ENCODE measurements at regions not wholly inside any gene's neighbourhood (a gene's known extent, or its start where the extent isn't known, plus 50 kb on each side); places are given as distances from the start of the nearest gene placed in this dataset.

GRCh38 chr1:87572008-87572407 lies 243.3 kb downstream of the LMO4 start:
- DNase-seq (no peak), ATAC-seq (no peak)
- Histone ChIP-seq H3K27me3 (no peaks in the 10 kb centered on the region), H3K36me3 (replicated peaks in 1 of 2; ENCODE audit: insufficient read depth in 1 of 2, low read depth in 2 of 2) (no peaks in the 10 kb centered on the region), H3K9me3 (no peaks in the 10 kb centered on the region), H3K27ac (no peak overlapping the region), H3K4me1 (no peaks in the 10 kb centered on the region), H3K4me3 (no peak overlapping the region)
- 62 to 74% methylated on average over 4 of the region's 4 CpGs for WGBS, 2 donors
- intact Hi-C loops (cut with DNase I) = no loop called here
- TF ChIP-seq, protein P1, sequence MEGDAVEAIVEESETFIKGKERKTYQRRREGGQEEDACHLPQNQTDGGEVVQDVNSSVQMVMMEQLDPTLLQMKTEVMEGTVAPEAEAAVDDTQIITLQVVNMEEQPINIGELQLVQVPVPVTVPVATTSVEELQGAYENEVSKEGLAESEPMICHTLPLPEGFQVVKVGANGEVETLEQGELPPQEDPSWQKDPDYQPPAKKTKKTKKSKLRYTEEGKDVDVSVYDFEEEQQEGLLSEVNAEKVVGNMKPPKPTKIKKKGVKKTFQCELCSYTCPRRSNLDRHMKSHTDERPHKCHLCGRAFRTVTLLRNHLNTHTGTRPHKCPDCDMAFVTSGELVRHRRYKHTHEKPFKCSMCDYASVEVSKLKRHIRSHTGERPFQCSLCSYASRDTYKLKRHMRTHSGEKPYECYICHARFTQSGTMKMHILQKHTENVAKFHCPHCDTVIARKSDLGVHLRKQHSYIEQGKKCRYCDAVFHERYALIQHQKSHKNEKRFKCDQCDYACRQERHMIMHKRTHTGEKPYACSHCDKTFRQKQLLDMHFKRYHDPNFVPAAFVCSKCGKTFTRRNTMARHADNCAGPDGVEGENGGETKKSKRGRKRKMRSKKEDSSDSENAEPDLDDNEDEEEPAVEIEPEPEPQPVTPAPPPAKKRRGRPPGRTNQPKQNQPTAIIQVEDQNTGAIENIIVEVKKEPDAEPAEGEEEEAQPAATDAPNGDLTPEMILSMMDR (IDR thresholded peaks at IDR 0.05) = no peak
- TF ChIP-seq POLR2A (IDR thresholded peaks at IDR 0.05) = no peak

DNA sequence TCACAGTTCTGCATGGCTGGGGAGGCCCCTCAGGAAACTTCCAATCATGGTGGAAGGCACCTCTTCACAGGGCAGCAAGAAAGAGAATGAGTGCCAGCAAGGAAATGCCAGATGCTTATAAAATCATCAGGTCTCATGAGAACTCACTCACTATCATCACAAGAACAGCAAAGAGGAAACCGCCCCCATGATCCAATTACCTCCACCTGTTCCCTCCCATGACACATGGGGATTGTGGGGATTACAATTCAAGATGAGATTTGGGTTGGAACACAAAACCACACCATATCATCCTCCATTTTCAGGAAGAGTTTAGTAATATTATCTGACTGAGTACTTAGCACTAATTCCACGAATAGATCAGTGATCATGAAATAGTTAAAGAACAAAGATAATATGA lies 244.2 kb downstream of the LMO4 start:
- no peak for DNase-seq
- no peaks in the 10 kb centered on the region for H3K9me3 ChIP-seq
- WGBS, 2 donors = 76 to 90% methylated on average over 2 of the region's 2 CpGs
- H3K27me3 ChIP-seq = no peaks in the 10 kb centered on the region
- ATAC-seq = no peak
- H3K27ac ChIP-seq = no peak overlapping the region
- no peak overlapping the region for H3K4me3 ChIP-seq
- no peaks in the 10 kb centered on the region for H3K36me3 ChIP-seq (replicated peaks in 1 of 2; ENCODE audit: insufficient read depth in 1 of 2, low read depth in 2 of 2)
- H3K4me1 ChIP-seq = no peaks in the 10 kb centered on the region
- intact Hi-C loops (cut with DNase I) = no loop called here
- TF ChIP-seq, protein P1 (IDR thresholded peaks at IDR 0.05) = no peak

- Histone ChIP-seq H3K27ac (no peak overlapping the region), H3K4me1 (no peaks in the 10 kb centered on the region), H3K27me3 (no peaks in the 10 kb centered on the region), H3K9me3 (no peaks in the 10 kb centered on the region), H3K36me3 (replicated peaks in 1 of 2; ENCODE audit: insufficient read depth in 1 of 2, low read depth in 2 of 2) (no peaks in the 10 kb centered on the region), H3K4me3 (no peak overlapping the region)
- TF ChIP-seq, protein P1 (IDR thresholded peaks at IDR 0.05) = no peak
- TF ChIP-seq POLR2A (IDR thresholded peaks at IDR 0.05) = no peak
- DNase-seq (no peak), ATAC-seq (no peak)
- 53 to 66% methylated on average over 3 of the region's 3 CpGs for WGBS, 2 donors
- intact Hi-C loops (cut with DNase I) = no loop called here
These were observed 246.8 kb downstream of the LMO4 start for GRCh38 chr1:87575528-87575927.

GRCh38 chr1:87578464-87578863 lies 249.8 kb downstream of the LMO4 start:
- DNase-seq (no peak), ATAC-seq (no peak)
- intact Hi-C loops (cut with DNase I) = no loop called here
- WGBS, 2 donors = 19 to 23% methylated on average over 3 of the region's 3 CpGs
- Histone ChIP-seq H3K9me3 (no peaks in the 10 kb centered on the region), H3K4me1 (no peaks in the 10 kb centered on the region), H3K27ac (no peak overlapping the region), H3K27me3 (no peaks in the 10 kb centered on the region), H3K36me3 (replicated peaks in 1 of 2; ENCODE audit: insufficient read depth in 1 of 2, low read depth in 2 of 2) (no peaks in the 10 kb centered on the region), H3K4me3 (no peak overlapping the region)
- no peak for TF ChIP-seq POLR2A (IDR thresholded peaks at IDR 0.05)
- TF ChIP-seq, protein P1 (IDR thresholded peaks at IDR 0.05) = no peak

- Histone ChIP-seq H3K36me3 (replicated peaks in 1 of 2; ENCODE audit: insufficient read depth in 1 of 2, low read depth in 2 of 2) (no peaks in the 10 kb centered on the region), H3K4me1 (no peaks in the 10 kb centered on the region), H3K9me3 (no peaks in the 10 kb centered on the region), H3K4me3 (no peak overlapping the region), H3K27ac (no peak overlapping the region), H3K27me3 (no peaks in the 10 kb centered on the region)
- 49 to 56% methylated on average over 4 of the region's 4 CpGs for WGBS, 2 donors
- ATAC-seq (no peak), DNase-seq (no peak)
- TF ChIP-seq POLR2A (IDR thresholded peaks at IDR 0.05) = no peak
- TF ChIP-seq, protein P1 (IDR thresholded peaks at IDR 0.05) = no peak
- intact Hi-C loops (cut with DNase I) = no loop called here
These were observed 254.8 kb downstream of the LMO4 start for GRCh38 chr1:87583459-87583858.

Data from body of pancreas (tissue), 4 donors.